ENCODE measurements at regions not wholly inside any gene's neighbourhood (a gene's known extent, or its start where the extent isn't known, plus 50 kb on each side); places are given as distances from the start of the nearest gene placed in this dataset.

GRCh38 chr1:163877016-163877415 is 555.3 kb downstream of the NUF2 start:
- TF ChIP-seq ATF6 (CRISPR knock-in tag; IDR thresholded peaks at IDR 0.05) (no peak), E2F4 (CRISPR knock-in tag; IDR thresholded peaks at IDR 0.05; ENCODE audit: borderline replicate concordance, low read depth) (no peak), CTCF (IDR thresholded peaks at IDR 0.05) (no peak), ZNF232 (CRISPR knock-in tag; IDR thresholded peaks at IDR 0.05) (no peak), CDX4 (CRISPR knock-in tag; IDR thresholded peaks at IDR 0.05; ENCODE audit: borderline replicate concordance) (no peak), STAT6 (CRISPR knock-in tag; conservative IDR thresholded peaks at IDR 0.05; ENCODE audit: low read depth) (no peak), ATF3 (CRISPR knock-in tag; conservative IDR thresholded peaks at IDR 0.05) (no peak), ARID4B (CRISPR knock-in tag; IDR thresholded peaks at IDR 0.05; ENCODE audit: borderline replicate concordance) (no peak)

All from WTC11 (cell line).